VCaP (cell line): ENCODE measurements at regions not wholly inside any gene's neighbourhood (a gene's known extent, or its start where the extent isn't known, plus 50 kb on each side); places are given as distances from the start of the nearest gene placed in this dataset.

ENCODE experiments used
- H3K27ac ChIP-seq: fragments of 450-650 bp; 2 replicates; pipeline ENCODE4 v1.5.1; 2017
- CTCF ChIP-seq: fragments of 450-650 bp; conservative IDR thresholded peaks from 2 replicates; pipeline ENCODE4 v1.5.1; 2017; ENCODE audit warnings: mild to moderate bottlenecking, moderate library complexity

DNA sequence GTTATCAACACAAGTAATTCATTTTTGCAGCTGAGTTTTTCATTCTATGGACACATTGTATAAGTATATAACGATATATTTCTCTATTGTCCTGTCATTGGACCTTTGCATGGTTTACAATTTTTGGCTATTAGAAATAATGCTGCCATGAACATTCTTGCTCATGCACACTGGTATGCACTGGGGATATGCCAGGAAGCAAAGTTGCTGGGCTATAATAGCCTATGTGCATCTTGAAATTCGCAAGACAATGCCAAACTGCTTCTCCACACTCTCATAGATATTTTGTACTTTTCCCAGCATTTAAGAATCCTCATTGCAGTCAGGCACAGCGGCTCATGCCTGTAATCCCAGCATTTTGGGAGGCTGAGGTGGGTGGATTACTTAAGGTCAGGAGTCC is 852.6 kb upstream of the ID2 start:
- H3K27ac ChIP-seq: no peak overlapping the region
- TF ChIP-seq CTCF: no peak

GRCh38 chr2:7830616-7831015 is 851.2 kb upstream of the ID2 start:
- H3K27ac ChIP-seq: no peak overlapping the region
- no peak for TF ChIP-seq CTCF

- TF ChIP-seq CTCF: no peak
- H3K27ac ChIP-seq: peak overlapping the region; percentile 47
Observed at GRCh38 chr2:7835151-7835550, 846.7 kb upstream of the ID2 start.

DNA sequence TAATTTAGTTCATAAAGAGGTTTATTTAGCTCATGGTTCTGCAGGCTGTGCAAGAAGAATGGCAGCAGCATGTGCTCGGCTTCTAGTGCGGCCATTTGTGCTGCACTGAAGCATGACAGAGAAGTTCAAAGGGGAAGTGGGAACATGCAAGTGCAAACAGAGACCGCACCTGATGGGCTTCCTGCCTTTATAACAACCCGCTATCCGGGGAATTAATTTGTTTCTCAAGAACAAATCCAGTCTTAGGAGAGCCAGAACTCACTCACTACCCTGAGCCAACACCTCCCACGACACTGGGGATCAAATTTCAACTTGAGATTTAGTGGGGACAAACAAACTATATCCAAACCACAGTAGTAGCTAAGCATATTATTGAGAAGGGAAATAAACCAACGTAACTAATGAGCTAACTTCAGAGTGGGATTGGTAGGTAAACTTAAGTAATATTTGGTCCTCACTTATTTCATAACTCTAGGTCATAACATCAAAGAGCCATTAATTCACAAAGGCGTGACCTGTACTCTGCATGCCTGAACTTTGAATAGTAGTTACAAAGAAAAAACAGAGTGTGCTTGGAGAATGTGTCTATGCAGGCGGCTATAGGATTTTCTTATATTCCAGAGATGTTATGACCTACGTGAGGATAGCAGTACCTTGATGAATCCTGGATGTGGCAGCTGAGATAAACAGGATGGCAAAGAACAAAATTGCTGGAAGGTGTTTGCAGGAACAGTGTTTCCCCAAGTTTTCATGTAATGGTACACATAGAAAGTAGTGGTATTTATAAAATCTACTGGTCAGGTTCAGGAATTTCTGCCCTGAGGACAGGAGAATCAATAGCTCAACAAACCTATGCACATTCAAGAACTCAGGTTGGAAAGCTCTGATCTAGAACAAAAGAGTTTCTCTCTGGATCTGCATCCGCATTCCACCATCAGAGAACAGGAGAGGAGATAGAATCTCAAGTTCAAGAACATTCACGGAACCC is 845.9 kb upstream of the ID2 start:
- TF ChIP-seq CTCF: no peak
- peak overlapping the region; percentile 47 for H3K27ac ChIP-seq

DNA sequence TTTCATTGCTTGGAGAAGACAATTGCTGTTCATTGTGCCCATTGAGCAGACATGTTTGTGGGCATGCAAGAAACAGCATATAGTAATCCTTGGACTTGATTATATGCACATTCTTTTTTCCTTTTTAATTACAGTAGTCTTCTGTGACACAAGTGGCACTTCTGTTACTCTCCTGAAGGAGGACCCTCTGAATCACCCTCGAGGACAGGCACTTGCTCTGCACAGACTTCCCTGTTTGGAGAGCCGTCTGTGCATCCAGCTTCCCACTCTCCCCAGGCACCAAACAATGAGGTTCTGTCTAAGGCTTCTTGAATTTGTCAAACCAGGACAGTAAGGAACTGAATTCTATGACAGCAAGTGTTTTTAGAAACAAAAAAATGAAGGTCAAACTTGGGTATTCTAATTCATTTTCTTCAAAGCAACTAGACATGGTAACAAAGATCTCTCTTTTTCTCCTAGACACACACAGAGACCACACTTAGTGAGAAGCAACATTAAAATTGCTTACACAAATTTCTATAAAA is 844.6 kb upstream of the ID2 start:
- no peak for TF ChIP-seq CTCF
- H3K27ac ChIP-seq: no peak overlapping the region

DNA sequence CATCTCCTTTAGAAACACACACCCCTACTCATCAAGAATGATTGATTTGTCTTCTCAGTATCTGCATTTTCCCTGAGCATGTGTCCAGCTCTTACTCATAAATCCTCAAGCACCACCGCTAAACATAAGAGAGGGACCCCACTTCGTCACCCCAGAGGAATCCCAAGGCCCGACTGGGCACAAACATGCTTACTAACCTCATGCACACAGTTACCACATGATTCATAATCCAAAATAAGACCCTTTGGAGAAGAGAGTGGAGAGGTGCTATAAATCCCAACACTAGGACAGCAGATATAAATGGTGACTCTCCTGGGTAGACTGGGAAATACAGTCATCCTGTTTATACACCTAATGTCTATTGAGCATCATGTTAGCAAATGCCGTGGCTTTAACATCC is 843.2 kb upstream of the ID2 start:
- no peak overlapping the region for H3K27ac ChIP-seq
- no peak for TF ChIP-seq CTCF

DNA sequence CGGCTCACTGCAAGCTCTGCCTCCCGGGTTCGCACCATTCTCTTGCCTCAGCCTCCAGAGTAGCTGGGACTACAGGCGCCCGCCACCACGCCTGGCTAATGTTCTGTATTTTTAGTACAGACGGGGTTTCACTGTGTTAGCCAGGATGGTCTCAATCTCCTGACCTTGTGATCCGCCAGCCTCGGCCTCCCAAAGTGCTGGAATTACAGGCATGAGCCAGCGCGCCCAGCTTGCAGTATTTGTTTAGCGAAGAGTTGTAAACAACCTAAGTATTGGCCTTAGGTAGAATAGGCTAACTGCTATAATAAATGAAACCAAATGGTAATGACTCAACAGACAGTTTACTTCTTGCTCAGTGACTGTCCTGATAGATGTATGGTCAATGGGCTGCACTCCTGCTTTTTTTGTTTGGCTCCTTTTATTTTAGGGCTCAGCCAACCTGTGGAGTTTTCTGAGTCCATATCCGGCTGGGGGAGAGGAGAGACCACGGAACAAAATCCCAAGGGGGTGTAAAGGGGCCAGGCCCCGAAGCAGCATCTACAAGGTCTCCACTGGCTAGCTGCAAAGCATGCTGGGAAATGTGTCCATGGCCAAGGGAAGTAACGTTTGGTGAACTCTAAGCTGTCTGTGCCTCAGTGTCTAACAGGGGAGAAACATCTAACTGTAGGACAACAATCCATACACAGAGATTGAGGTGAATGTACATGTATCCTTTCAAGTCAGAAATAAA is 841.0 kb upstream of the ID2 start:
- TF ChIP-seq CTCF: no peak
- no peak overlapping the region for H3K27ac ChIP-seq
